NB4 (cell line): ENCODE measurements at regions not wholly inside any gene's neighbourhood (a gene's known extent, or its start where the extent isn't known, plus 50 kb on each side); places are given as distances from the start of the nearest gene placed in this dataset.
"Not testable (repeated sequence)": the region's sequence is repeated elsewhere in the genome, so short reads cannot be mapped to it uniquely, and the experiment has no call there.

ENCODE experiments used
- DNase-seq: peaks from one replicate; pipeline ENCODE4 v3.0.0; 2010; ENCODE audit warnings: low read depth
- H3K4me3 ChIP-seq: one replicate; pipeline ENCODE4 v1.5.1; 2011; ENCODE audit warnings: mild to moderate bottlenecking, low read depth, low read length, moderate library complexity
- CTCF ChIP-seq: IDR thresholded peaks from one replicate; pipeline ENCODE4 v1.5.1; 2012; ENCODE audit warnings: low read depth, low read length
- MYC ChIP-seq: IDR thresholded peaks from 2 replicates; pipeline ENCODE4 v1.6.1; 2011; ENCODE audit warnings: low read depth, low read length
- POLR2A ChIP-seq: IDR thresholded peaks from 2 replicates; pipeline ENCODE4 v1.6.1; 2011; ENCODE audit warnings: mild to moderate bottlenecking; ENCODE audit not compliant: insufficient read length; ENCODE audit errors: extremely low read depth
- TF ChIP-seq, protein P1 (sequence below): IDR thresholded peaks from 2 replicates; pipeline ENCODE4 v1.6.1; 2011; ENCODE audit warnings: low read depth, low read length

DNA sequence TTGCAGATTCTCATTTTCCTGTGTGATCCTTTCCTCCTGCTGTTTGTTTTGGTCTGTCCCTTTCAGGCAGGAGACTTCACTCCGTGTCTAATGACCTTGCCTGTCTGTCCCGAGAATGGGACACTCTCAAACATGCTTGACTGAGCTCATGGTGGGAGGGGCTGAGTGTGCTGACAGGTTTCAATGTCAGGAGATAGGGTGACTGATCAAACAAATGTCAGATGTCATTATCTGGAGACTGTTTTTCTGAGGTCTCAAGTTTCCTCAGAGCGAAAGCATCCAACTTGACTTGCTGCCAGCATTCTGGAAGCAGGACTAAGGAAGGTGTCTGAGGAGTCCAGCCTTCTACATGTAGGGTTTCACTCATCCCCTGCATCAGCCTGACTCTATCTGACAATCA, 228.8 kb upstream of the KIAA1217 start:
- no peak overlapping the region for H3K4me3 ChIP-seq
- TF ChIP-seq MYC (no peak), CTCF (no peak), POLR2A (no peak)
- TF ChIP-seq, protein P1, sequence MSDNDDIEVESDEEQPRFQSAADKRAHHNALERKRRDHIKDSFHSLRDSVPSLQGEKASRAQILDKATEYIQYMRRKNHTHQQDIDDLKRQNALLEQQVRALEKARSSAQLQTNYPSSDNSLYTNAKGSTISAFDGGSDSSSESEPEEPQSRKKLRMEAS = no peak
- no peak for DNase-seq

DNA sequence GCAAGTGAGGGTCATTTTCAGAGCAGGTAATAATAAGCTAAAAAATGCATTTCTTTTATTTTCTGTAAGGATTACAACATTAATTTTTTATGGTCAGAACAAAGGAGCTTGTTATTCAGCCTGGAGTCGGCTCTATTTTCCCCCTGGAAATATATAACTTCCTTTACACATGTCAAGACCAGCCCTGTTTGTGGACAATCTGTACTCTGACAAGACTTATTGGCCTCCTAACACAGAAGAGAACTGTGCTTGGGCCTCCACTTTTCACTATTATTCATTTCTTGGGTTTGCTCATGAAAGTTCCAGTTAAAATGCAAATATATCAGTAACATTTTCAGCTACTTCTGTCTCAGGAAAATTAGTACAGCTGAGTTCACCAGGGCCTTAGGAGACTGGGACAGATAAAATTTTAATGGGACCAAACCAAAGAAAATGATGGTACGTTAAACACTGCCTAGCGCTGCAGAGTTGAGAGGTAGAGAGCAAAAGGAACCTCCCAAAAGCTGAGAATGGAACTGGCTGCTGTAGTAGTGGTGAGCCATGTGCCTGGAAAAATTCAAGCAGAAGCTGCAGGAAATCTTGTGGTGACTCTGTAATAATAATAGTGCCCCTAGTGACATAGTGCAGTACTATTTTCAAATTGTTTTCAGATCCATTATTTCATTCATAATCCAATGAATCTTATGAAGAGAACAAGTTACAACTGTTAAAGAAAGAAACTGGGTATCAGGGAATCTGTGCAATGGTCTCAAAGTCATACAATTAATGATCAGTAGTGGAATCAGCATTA, 227.2 kb upstream of the KIAA1217 start:
- TF ChIP-seq MYC = no peak
- TF ChIP-seq, protein P1 = no peak
- no peak for TF ChIP-seq POLR2A
- no peak for TF ChIP-seq CTCF
- no peak for DNase-seq

DNA sequence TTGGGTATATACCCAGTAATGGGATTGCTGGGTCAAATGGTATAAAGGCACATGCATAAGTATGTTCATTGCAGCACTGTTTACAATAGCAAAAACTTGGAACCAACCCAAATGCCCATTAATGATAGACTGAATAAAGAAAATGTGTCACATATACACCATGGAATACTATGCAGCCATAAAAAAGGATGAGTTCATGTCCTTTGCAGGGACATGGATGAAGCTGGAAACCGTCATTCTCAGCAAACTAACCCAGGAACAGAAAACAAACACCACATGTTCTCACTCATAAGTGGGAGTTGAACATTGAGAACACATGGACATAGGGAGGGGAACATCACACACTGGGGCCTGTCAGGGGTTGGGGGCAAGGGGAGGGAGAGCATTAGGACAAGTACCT, 224.5 kb upstream of the KIAA1217 start:
- H3K4me3 ChIP-seq, DNase-seq: not testable (repeated sequence)

More for the DNA sequence above, 227.2 kb upstream of the KIAA1217 start:
- no peak overlapping the region for H3K4me3 ChIP-seq

GRCh38 chr10:23988006-23988405, 220.9 kb upstream of the KIAA1217 start:
- TF ChIP-seq CTCF (no peak), MYC (no peak), POLR2A (no peak)
- TF ChIP-seq, protein P1 = no peak

GRCh38 chr10:23994459-23995046, 214.4 kb upstream of the KIAA1217 start:
- TF ChIP-seq CTCF (peak; percentile 58), POLR2A (no peak), MYC (no peak)
- TF ChIP-seq, protein P1 = no peak
- H3K4me3 ChIP-seq = no peak overlapping the region
- DNase-seq = peak; percentile 45

More at GRCh38 chr10:23988006-23988405, 220.9 kb upstream of the KIAA1217 start:
- no peak for DNase-seq
- no peak overlapping the region for H3K4me3 ChIP-seq

DNA sequence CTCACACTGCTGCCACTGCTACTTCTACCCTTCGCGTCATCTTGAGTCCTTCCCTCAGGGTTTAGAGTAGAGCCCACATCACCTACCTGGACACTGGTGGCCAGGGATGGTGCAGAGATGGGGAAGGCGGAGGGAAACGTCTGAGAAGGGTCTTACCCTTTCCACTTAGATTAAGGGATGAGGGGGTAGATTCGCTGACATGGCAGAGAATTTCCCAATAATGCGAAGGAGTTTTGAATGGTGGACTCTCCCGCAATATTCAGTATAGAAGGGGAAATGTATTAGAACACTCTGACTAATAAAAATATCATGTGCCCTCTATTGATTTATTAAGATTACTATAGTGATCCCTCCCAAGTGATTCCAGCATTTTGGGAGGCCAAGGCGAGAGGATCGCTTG, 209.5 kb upstream of the KIAA1217 start:
- TF ChIP-seq MYC (no peak), CTCF (no peak), POLR2A (no peak)
- TF ChIP-seq, protein P1 = no peak

More for the DNA sequence above, 209.5 kb upstream of the KIAA1217 start:
- no peak overlapping the region for H3K4me3 ChIP-seq
- DNase-seq = no peak
